NCI-H2171 treated with DMSO at 0.1 percent for 48 hours (cell line): ENCODE measurements at regions not wholly inside any gene's neighbourhood (a gene's known extent, or its start where the extent isn't known, plus 50 kb on each side); places are given as distances from the start of the nearest gene placed in this dataset.
A peak's percentile ranks its signal among the peaks of the same experiment; 100 is the strongest.

ENCODE experiments used
- DNase-seq: peaks from one replicate; lab custom pipeline; 2025; lab: John Stamatoyannopoulos, UW

- no peak for DNase-seq
Measured at GRCh38 chr2:221680548-221680947, 108.4 kb upstream of the EPHA4 start.

GRCh38 chr2:221677688-221678087 lies 105.6 kb upstream of the EPHA4 start:
- DNase-seq: no peak

- DNase-seq: no peak
Measured at GRCh38 chr2:221676566-221677172, 104.6 kb upstream of the EPHA4 start.

- DNase-seq: no peak
Measured at GRCh38 chr2:221675201-221675908, 103.3 kb upstream of the EPHA4 start.

GRCh38 chr2:221674446-221674845 lies 102.3 kb upstream of the EPHA4 start:
- DNase-seq: no peak

- no peak for DNase-seq
Measured at GRCh38 chr2:221673248-221673647, 101.1 kb upstream of the EPHA4 start.

GRCh38 chr2:221671515-221671914 lies 99.4 kb upstream of the EPHA4 start:
- DNase-seq: no peak

- no peak for DNase-seq
Measured at GRCh38 chr2:221662689-221663391, 90.7 kb upstream of the EPHA4 start.

- no peak for DNase-seq
Measured at GRCh38 chr2:221657806-221658205, 85.7 kb upstream of the EPHA4 start.

GRCh38 chr2:221655300-221655699 lies 83.2 kb upstream of the EPHA4 start:
- no peak for DNase-seq

- DNase-seq: no peak
Measured at GRCh38 chr2:221653182-221653581, 81.1 kb upstream of the EPHA4 start.

- DNase-seq: no peak
Measured at GRCh38 chr2:221649051-221649775, 77.1 kb upstream of the EPHA4 start.

GRCh38 chr2:221642447-221642846 lies 70.3 kb upstream of the EPHA4 start:
- no peak for DNase-seq

- DNase-seq: no peak
Measured at GRCh38 chr2:221641181-221641871, 69.2 kb upstream of the EPHA4 start.

- no peak for DNase-seq
Measured at GRCh38 chr2:221640686-221641085, 68.6 kb upstream of the EPHA4 start.

- no peak for DNase-seq
Measured at GRCh38 chr2:221637851-221638250, 65.7 kb upstream of the EPHA4 start.

- DNase-seq: peak; percentile 16
Measured at GRCh38 chr2:221635949-221636348, 63.8 kb upstream of the EPHA4 start.

GRCh38 chr2:221629468-221629867 lies 57.4 kb upstream of the EPHA4 start:
- DNase-seq: no peak

- no peak for DNase-seq
Measured at GRCh38 chr2:221624475-221624874, 52.4 kb upstream of the EPHA4 start.
